Activated CD8-positive, alpha-beta T cell treated with anti-CD3 and anti-CD28 coated beads, Interleukin-2, amount 10 ng/mL, durations not matched to agents 7 days and 5 days (primary cell): ENCODE measurements at regions not wholly inside any gene's neighbourhood (a gene's known extent, or its start where the extent isn't known, plus 50 kb on each side); places are given as distances from the start of the nearest gene placed in this dataset.
"Not testable (repeated sequence)": the region's sequence is repeated elsewhere in the genome, so short reads cannot be mapped to it uniquely, and the experiment has no call there.

ENCODE experiments used
- ATAC-seq: fragments of 150-1000 bp; cut with Tn5 transposase; one replicate; pipeline ENCODE4 v1.10.0; 2021; ENCODE audit warnings: moderate library complexity
- CTCF ChIA-PET: fragments of 350-600 bp; sonication (Branson Sonifier 250); formaldehyde crosslinking; loops from one replicate; lab custom pipeline; 2021; ENCODE audit warnings: antibody characterized with exemption; lab: Charles Lee
- POLR2A ChIA-PET: fragments of 350-600 bp; sonication (Branson Sonifier 250); formaldehyde crosslinking; loops from one replicate; lab custom pipeline; 2021; ENCODE audit warnings: antibody characterized with exemption; lab: Charles Lee
- DNase-seq: peaks from one replicate; pipeline ENCODE4 v3.0.0-alpha.2; 2020
- H3K27ac Mint-ChIP-seq: one replicate; pipeline ENCODE4 v1.8.0; 2021; ENCODE audit warnings: mild to moderate bottlenecking, mixed read lengths
- H3K27me3 Mint-ChIP-seq: one replicate; pipeline ENCODE4 v1.8.0; 2021; ENCODE audit warnings: low read depth, mixed read lengths
- H3K36me3 Mint-ChIP-seq: one replicate; pipeline ENCODE4 v1.8.0; 2021; ENCODE audit warnings: low read depth, mixed read lengths
- H3K4me1 Mint-ChIP-seq: one replicate; pipeline ENCODE4 v1.8.0; 2021; ENCODE audit warnings: low read depth, mixed read lengths
- H3K4me3 Mint-ChIP-seq: one replicate; pipeline ENCODE4 v1.8.0; 2021; ENCODE audit warnings: mild to moderate bottlenecking, mixed read lengths
- H3K9me3 Mint-ChIP-seq: one replicate; pipeline ENCODE4 v1.8.0; 2022; ENCODE audit warnings: mixed read lengths; ENCODE audit not compliant: insufficient read depth

GRCh38 chr2:8119782-8120505 lies 561.9 kb upstream of the ID2 start:
- no peaks in the 10 kb centered on the region for H3K9me3 Mint-ChIP-seq
- ChIA-PET CTCF (no interaction called here), POLR2A (no interaction called here)
- no peak overlapping the region for H3K4me3 Mint-ChIP-seq
- ATAC-seq, result no peak
- DNase-seq, result no peak
- peaks cover 9% of the 10 kb centered on the region for H3K4me1 Mint-ChIP-seq
- peaks cover 9% of the 10 kb centered on the region for H3K27me3 Mint-ChIP-seq
- H3K27ac Mint-ChIP-seq, result peak overlapping the region; percentile 23
- H3K36me3 Mint-ChIP-seq, result peaks cover 1% of the 10 kb centered on the region

GRCh38 chr2:8120506-8120860 lies 561.4 kb upstream of the ID2 start:
- no peak overlapping the region for H3K4me3 Mint-ChIP-seq
- no peaks in the 10 kb centered on the region for H3K36me3 Mint-ChIP-seq
- H3K9me3 Mint-ChIP-seq, result no peaks in the 10 kb centered on the region
- ATAC-seq (no peak), DNase-seq (no peak)
- peaks cover 7% of the 10 kb centered on the region for H3K27me3 Mint-ChIP-seq
- CTCF ChIA-PET, result no interaction called here
- H3K4me1 Mint-ChIP-seq, result peaks cover 9% of the 10 kb centered on the region
- POLR2A ChIA-PET, result no interaction called here
- H3K27ac Mint-ChIP-seq, result no peak overlapping the region

- no peaks in the 10 kb centered on the region for H3K36me3 Mint-ChIP-seq
- no peak for ATAC-seq
- no peak for DNase-seq
- no peak overlapping the region for H3K27ac Mint-ChIP-seq
- H3K27me3 Mint-ChIP-seq, result peaks cover 7% of the 10 kb centered on the region
- peaks cover 9% of the 10 kb centered on the region for H3K4me1 Mint-ChIP-seq
- CTCF ChIA-PET, result no interaction called here
- H3K4me3 Mint-ChIP-seq, result no peak overlapping the region
- no peaks in the 10 kb centered on the region for H3K9me3 Mint-ChIP-seq
- POLR2A ChIA-PET, result no interaction called here
Measured at GRCh38 chr2:8121022-8121825, 560.6 kb upstream of the ID2 start.

- no peaks in the 10 kb centered on the region for H3K36me3 Mint-ChIP-seq
- peaks cover 9% of the 10 kb centered on the region for H3K4me1 Mint-ChIP-seq
- no peak for ATAC-seq
- ChIA-PET CTCF (no interaction called here), POLR2A (no interaction called here)
- DNase-seq, result no peak
- no peak overlapping the region for H3K27ac Mint-ChIP-seq
- H3K4me3 Mint-ChIP-seq, result no peak overlapping the region
- peaks cover 7% of the 10 kb centered on the region for H3K27me3 Mint-ChIP-seq
- no peaks in the 10 kb centered on the region for H3K9me3 Mint-ChIP-seq
Measured at GRCh38 chr2:8121826-8122513, 559.9 kb upstream of the ID2 start.

GRCh38 chr2:8122520-8122919 lies 559.3 kb upstream of the ID2 start:
- Mint-ChIP-seq H3K4me3 (no peak overlapping the region), H3K36me3 (no peaks in the 10 kb centered on the region), H3K9me3 (no peaks in the 10 kb centered on the region), H3K27me3 (peaks cover 7% of the 10 kb centered on the region), H3K27ac (no peak overlapping the region), H3K4me1 (peaks cover 9% of the 10 kb centered on the region)
- ChIA-PET POLR2A (no interaction called here), CTCF (no interaction called here)
- ATAC-seq, result no peak
- DNase-seq, result no peak

- no peaks in the 10 kb centered on the region for H3K36me3 Mint-ChIP-seq
- peaks cover 9% of the 10 kb centered on the region for H3K4me1 Mint-ChIP-seq
- peaks cover 8% of the 10 kb centered on the region for H3K27me3 Mint-ChIP-seq
- no peak overlapping the region for H3K27ac Mint-ChIP-seq
- POLR2A ChIA-PET, result no interaction called here
- no peak overlapping the region for H3K4me3 Mint-ChIP-seq
- DNase-seq, result no peak
- no peak for ATAC-seq
- H3K9me3 Mint-ChIP-seq, result no peaks in the 10 kb centered on the region
- CTCF ChIA-PET, result no interaction called here
Measured at GRCh38 chr2:8123464-8123863, 558.4 kb upstream of the ID2 start.

GRCh38 chr2:8125741-8126711 lies 555.8 kb upstream of the ID2 start:
- Mint-ChIP-seq H3K9me3 (no peaks in the 10 kb centered on the region), H3K4me3 (no peak overlapping the region), H3K27me3 (peaks cover 11% of the 10 kb centered on the region), H3K27ac (no peak overlapping the region), H3K36me3 (no peaks in the 10 kb centered on the region), H3K4me1 (no peaks in the 10 kb centered on the region)
- DNase-seq (no peak), ATAC-seq (no peak)
- CTCF ChIA-PET, result no interaction called here
- POLR2A ChIA-PET, result interaction anchor here (0.8 kb wide), 1 partner anchor 556 kb away, joined by 3 read pairs; the partner anchor contains the start of gene ID2

GRCh38 chr2:8126783-8127182 lies 555.1 kb upstream of the ID2 start:
- H3K9me3 Mint-ChIP-seq, result no peaks in the 10 kb centered on the region
- no peaks in the 10 kb centered on the region for H3K36me3 Mint-ChIP-seq
- no peak overlapping the region for H3K4me3 Mint-ChIP-seq
- ChIA-PET POLR2A (no interaction called here), CTCF (no interaction called here)
- DNase-seq, result no peak
- peaks cover 9% of the 10 kb centered on the region for H3K27me3 Mint-ChIP-seq
- no peak for ATAC-seq
- no peak overlapping the region for H3K27ac Mint-ChIP-seq
- H3K4me1 Mint-ChIP-seq, result no peaks in the 10 kb centered on the region

GRCh38 chr2:8131423-8131822 lies 550.4 kb upstream of the ID2 start:
- CTCF ChIA-PET, H3K4me1 Mint-ChIP-seq, ATAC-seq, H3K9me3 Mint-ChIP-seq, POLR2A ChIA-PET, H3K27ac Mint-ChIP-seq, DNase-seq, H3K36me3 Mint-ChIP-seq, H3K4me3 Mint-ChIP-seq, H3K27me3 Mint-ChIP-seq: not testable (repeated sequence)

- DNase-seq (no peak), ATAC-seq (no peak)
- Mint-ChIP-seq H3K9me3 (no peaks in the 10 kb centered on the region), H3K4me3 (no peak overlapping the region), H3K36me3 (no peaks in the 10 kb centered on the region), H3K27me3 (peaks cover 10% of the 10 kb centered on the region), H3K27ac (no peak overlapping the region), H3K4me1 (peaks cover 2% of the 10 kb centered on the region)
- CTCF ChIA-PET, result no interaction called here
- POLR2A ChIA-PET, result no interaction called here
Measured at GRCh38 chr2:8132351-8132831, 549.5 kb upstream of the ID2 start.

- POLR2A ChIA-PET, result no interaction called here
- peaks cover 10% of the 10 kb centered on the region for H3K27me3 Mint-ChIP-seq
Measured at GRCh38 chr2:8132879-8133278, 549.0 kb upstream of the ID2 start.

More at GRCh38 chr2:8132879-8133278, 549.0 kb upstream of the ID2 start:
- H3K4me1 Mint-ChIP-seq, result peaks cover 2% of the 10 kb centered on the region
- DNase-seq (no peak), ATAC-seq (no peak)
- H3K36me3 Mint-ChIP-seq, result no peaks in the 10 kb centered on the region
- H3K9me3 Mint-ChIP-seq, result no peaks in the 10 kb centered on the region
- no peak overlapping the region for H3K27ac Mint-ChIP-seq
- CTCF ChIA-PET, result no interaction called here
- H3K4me3 Mint-ChIP-seq, result no peak overlapping the region
